Testis (tissue), 2 donors: ENCODE measurements at regions not wholly inside any gene's neighbourhood (a gene's known extent, or its start where the extent isn't known, plus 50 kb on each side); places are given as distances from the start of the nearest gene placed in this dataset.
"Not testable (repeated sequence)": the region's sequence is repeated elsewhere in the genome, so short reads cannot be mapped to it uniquely, and the experiment has no call there.

Experiments used
- DNase-seq: peaks from one replicate; pipeline ENCODE4 v3.0.0-alpha.2; 2019
- H3K27ac ChIP-seq, 2 donors: fragments of 200-600 bp; sonication (generic); one replicate each; pipeline ENCODE4 v1.5.1; 2019
- H3K27me3 ChIP-seq: fragments of 200-600 bp; sonication (generic); one replicate; pipeline ENCODE4 v1.5.1; 2019
- H3K36me3 ChIP-seq: fragments of 200-600 bp; sonication (generic); one replicate; pipeline ENCODE4 v1.5.1; 2017; ENCODE audit warnings: low read depth; ENCODE audit errors: missing control alignments
- H3K4me1 ChIP-seq: fragments of 200-600 bp; sonication (generic); one replicate; pipeline ENCODE4 v1.5.1; 2019
- H3K4me3 ChIP-seq, 2 donors: fragments of 200-600 bp; sonication (generic); one replicate each; pipeline ENCODE4 v1.5.1; 2017 to 2019
- H3K9me3 ChIP-seq: fragments of 200-600 bp; sonication (generic); one replicate; pipeline ENCODE4 v1.5.1; 2017
- POLR2A ChIP-seq: fragments of 450-650 bp; IDR thresholded peaks from one replicate; pipeline ENCODE4 v1.6.1; 2017; ENCODE audit warnings: antibody characterized with exemption, mild to moderate bottlenecking, moderate library complexity
- WGBS, 2 donors: methylation state at CpG; one replicate each; pipeline ENCODE4 v1.1.5; 2018; 5-methylcytosine and 5-hydroxymethylcytosine counted together
- intact Hi-C: fragments of 100-400 bp; cut with DNase I; formaldehyde crosslinking; loops from one replicate; pipeline ENCODE4 v1.15.1; 2023; ENCODE audit warnings: low total_unique reads
- TF ChIP-seq, protein P1 (sequence below), 3 experiments: fragments of 450-650 bp in 2 of 3; fragments of 200-600 bp in 1 of 3; sonication (generic) in 1 of 3; IDR thresholded peaks; one replicate each; pipeline ENCODE4 v1.5.1; 2016 to 2019; ENCODE audit warnings: antibody characterized with exemption in 3 of 3, mild to moderate bottlenecking in 2 of 3, moderate library complexity in 1 of 3

DNA sequence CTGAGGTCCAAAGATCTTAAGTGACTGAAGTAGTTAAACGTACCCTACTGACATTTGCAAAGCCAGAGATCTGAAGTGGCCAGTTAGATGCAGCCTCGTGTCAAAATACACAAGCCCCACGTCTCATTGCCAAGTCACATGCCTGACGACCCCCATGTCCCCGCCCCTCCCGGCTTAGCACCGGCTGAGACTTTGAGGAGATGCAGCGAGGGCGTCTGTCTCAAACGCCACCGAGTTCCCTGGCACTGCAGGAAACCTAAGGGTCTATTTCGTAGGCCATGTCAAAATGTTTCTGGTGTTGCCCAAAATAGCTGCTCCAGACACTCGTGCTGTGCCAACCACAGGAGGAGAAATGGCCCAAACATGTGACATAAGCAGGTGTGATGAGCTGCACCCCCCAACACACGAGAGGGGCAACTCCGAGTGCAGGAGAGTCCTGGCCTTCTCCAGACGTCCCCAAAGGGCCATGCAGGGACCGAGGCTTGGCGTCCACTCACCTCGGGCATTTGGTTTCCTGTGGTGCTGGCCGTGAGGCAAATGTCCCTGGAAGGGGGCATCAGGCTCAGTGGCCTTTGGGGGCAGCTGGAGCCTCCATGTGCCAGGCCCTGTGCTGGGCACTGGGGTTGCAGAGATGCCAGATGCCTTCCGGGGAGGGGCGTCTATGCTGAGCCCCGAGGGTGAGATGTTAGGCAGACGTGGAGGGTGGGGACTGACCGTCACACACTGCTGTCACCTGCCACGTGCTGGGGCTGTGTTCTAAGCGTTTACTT is 67.0 kb downstream of the MATN1 start:
- DNase-seq = no peak
- Histone ChIP-seq H3K4me1 (no peaks in the 10 kb centered on the region), H3K9me3 (no peaks in the 10 kb centered on the region), H3K36me3 (no peaks in the 10 kb centered on the region), H3K27me3 (no peaks in the 10 kb centered on the region), H3K27ac (no peak overlapping the region), H3K4me3 (no peak overlapping the region)
- intact Hi-C loops = no loop called here
- no peak for TF ChIP-seq POLR2A
- 79 to 84% methylated on average over 15 to 27 of the region's 27 CpGs for WGBS, 2 donors

DNA sequence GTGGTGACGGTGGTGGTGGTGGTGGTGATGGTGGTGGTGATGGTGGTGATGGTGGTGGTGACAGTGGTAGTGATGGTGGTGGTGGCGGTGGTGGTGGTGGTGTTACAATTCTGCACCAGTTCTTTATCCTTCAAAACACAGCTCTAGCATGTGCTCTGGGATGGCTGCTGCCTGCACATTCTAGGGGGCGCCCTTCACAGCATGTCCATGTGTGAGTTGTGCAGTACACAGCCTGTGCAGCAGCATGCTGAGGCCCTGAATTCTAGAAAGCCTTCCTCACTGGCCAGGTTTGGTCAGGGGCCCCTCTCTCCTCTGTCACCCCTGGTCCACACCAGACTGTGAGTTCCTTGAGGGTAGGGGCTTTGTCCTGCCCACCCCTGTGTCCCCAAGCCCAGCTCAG is 67.7 kb downstream of the MATN1 start:
- WGBS, 2 donors = 63 to 67% methylated on average over 3 of the region's 3 CpGs
- no peak for DNase-seq
- intact Hi-C loops = no loop called here
- H3K4me3 ChIP-seq = no peak overlapping the region
- TF ChIP-seq POLR2A = no peak
- TF ChIP-seq, protein P1, sequence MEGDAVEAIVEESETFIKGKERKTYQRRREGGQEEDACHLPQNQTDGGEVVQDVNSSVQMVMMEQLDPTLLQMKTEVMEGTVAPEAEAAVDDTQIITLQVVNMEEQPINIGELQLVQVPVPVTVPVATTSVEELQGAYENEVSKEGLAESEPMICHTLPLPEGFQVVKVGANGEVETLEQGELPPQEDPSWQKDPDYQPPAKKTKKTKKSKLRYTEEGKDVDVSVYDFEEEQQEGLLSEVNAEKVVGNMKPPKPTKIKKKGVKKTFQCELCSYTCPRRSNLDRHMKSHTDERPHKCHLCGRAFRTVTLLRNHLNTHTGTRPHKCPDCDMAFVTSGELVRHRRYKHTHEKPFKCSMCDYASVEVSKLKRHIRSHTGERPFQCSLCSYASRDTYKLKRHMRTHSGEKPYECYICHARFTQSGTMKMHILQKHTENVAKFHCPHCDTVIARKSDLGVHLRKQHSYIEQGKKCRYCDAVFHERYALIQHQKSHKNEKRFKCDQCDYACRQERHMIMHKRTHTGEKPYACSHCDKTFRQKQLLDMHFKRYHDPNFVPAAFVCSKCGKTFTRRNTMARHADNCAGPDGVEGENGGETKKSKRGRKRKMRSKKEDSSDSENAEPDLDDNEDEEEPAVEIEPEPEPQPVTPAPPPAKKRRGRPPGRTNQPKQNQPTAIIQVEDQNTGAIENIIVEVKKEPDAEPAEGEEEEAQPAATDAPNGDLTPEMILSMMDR (IDR thresholded peaks at IDR 0.05) = no peak
- no peaks in the 10 kb centered on the region for H3K4me1 ChIP-seq
- no peaks in the 10 kb centered on the region for H3K9me3 ChIP-seq
- no peaks in the 10 kb centered on the region for H3K36me3 ChIP-seq
- H3K27me3 ChIP-seq = no peaks in the 10 kb centered on the region
- H3K27ac ChIP-seq = no peak overlapping the region

DNA sequence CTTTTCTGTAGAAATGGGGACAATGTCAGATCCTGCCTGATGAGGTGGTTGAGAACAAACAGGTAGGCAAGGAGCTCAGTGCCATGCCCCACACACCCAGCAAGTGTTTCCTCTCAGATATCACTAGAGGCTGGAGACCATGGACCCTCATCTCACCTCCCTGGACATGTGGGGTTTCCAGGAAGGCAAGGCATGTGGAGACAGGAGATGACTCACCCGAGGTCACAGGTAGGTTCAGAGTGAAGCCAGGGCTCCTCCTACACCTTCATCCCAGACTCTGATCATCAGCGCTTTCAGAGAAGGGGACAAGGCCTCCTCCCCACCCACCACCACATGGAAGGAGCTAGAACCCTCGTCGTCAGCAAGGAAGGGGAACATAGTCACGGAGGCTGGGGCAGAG is 69.2 kb downstream of the MATN1 start:
- H3K27me3 ChIP-seq = no peaks in the 10 kb centered on the region
- no peak overlapping the region for H3K27ac ChIP-seq
- DNase-seq = no peak
- no peak for TF ChIP-seq POLR2A
- TF ChIP-seq, protein P1 (IDR thresholded peaks at IDR 0.05) = no peak
- no peaks in the 10 kb centered on the region for H3K9me3 ChIP-seq
- intact Hi-C loops = no loop called here
- no peaks in the 10 kb centered on the region for H3K4me1 ChIP-seq
- no peaks in the 10 kb centered on the region for H3K36me3 ChIP-seq
- H3K4me3 ChIP-seq = no peak overlapping the region
- 81 to 89% methylated on average over 5 of the region's 5 CpGs for WGBS, 2 donors

DNA sequence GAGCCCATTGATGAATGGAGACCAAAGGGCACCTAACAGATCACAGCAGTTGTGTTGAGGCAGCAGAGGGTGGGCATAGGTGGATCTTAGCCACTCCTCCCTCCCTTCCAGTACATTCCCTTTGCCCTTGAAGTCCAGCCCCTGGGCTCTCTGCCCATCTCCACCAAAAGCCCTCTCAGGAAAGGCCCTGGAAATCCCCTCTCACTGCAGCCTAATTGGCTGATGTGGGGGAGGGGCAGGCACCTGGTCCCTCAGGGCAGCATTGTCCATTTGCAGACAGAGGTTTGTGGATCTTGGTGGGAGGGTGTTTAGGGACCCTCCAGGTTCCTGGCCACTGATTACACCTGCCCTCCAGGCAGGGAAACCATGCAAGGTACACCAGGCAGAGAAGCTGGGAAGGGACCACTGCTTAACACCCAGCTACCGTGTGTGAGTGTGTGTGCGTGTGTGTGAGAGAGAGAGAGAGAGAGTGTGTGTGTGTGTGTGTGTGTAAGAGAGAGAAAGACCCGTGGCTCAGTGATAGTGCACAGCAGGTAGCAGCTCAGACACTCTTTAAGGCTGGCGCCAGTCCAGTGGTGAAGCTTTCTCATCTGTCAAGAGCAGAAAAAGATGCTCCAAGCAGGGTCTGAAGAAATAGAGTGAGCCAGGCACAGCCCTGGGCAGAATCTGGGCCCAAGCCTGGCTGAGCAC is 71.1 kb downstream of the MATN1 start:
- intact Hi-C loops = no loop called here
- WGBS, 2 donors = 72 to 75% methylated on average over 4 of the region's 4 CpGs
- no peaks in the 10 kb centered on the region for H3K36me3 ChIP-seq
- no peak overlapping the region for H3K4me3 ChIP-seq
- H3K27me3 ChIP-seq = no peaks in the 10 kb centered on the region
- H3K27ac ChIP-seq = no peak overlapping the region
- no peaks in the 10 kb centered on the region for H3K9me3 ChIP-seq
- DNase-seq = no peak
- no peaks in the 10 kb centered on the region for H3K4me1 ChIP-seq
- no peak for TF ChIP-seq POLR2A
- TF ChIP-seq, protein P1 (IDR thresholded peaks at IDR 0.05) = no peak

DNA sequence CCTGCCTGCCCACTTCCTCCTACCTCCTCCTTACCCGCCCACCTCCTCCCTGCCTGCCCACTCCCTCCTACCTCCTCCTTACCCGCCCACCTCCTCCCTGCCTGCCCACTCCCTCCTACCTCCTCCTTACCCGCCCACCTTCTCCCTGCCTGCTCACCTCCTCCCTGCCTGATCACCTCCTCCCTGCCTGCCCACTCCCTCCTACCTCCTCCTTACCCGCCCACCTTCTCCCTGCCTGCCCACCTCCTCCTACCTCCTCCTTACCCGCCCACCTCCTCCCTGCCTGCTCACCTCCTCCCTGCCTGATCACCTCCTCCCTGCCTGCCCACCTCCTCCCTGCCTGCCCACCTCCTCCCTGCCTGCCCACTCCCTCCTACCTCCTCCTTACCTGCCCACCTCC is 72.0 kb downstream of the MATN1 start:
- H3K27me3 ChIP-seq, H3K36me3 ChIP-seq, H3K27ac ChIP-seq, H3K4me3 ChIP-seq, H3K9me3 ChIP-seq, DNase-seq, H3K4me1 ChIP-seq, intact Hi-C loops: not testable (repeated sequence)
- WGBS, 2 donors = 60 to 68% methylated on average over 5 of the region's 5 CpGs
